NCI-H774 (cell line): ENCODE measurements at regions not wholly inside any gene's neighbourhood (a gene's known extent, or its start where the extent isn't known, plus 50 kb on each side); places are given as distances from the start of the nearest gene placed in this dataset.

Experiments used
- DNase-seq: peaks from one replicate; lab custom pipeline; 2025; lab: John Stamatoyannopoulos, UW

GRCh38 chr2:19784456-19784855 lies 117.3 kb downstream of the TTC32 start:
- DNase-seq: no peak

GRCh38 chr2:19783935-19784334 lies 117.8 kb downstream of the TTC32 start:
- no peak for DNase-seq

DNA sequence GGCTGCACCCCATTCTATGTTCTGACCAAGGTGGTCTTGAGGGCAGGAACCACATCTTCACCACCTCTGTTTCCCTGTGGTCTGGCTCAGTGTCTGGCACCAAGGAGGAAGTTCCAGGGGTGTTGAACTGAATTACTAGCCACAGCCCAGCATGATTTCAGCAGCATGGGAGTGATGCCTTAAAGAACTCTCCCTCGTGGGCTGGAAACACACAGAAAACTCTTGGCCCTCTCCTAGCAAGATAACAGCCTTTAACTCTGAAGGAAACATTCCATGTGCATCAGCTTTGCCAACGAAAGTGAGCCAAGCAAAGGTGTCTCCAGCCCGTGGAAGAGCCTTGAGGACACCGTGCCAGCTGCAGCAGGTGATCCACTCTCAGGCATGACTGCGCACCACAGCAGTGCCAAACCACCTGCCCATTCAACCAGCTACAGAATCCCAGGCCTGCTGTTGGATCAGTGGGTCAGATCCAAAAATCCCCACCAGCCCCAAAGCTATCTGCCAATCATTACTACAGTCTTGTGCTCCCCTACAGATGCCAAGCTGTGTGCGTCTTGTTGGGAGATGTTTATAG lies 124.8 kb downstream of the TTC32 start:
- no peak for DNase-seq

DNA sequence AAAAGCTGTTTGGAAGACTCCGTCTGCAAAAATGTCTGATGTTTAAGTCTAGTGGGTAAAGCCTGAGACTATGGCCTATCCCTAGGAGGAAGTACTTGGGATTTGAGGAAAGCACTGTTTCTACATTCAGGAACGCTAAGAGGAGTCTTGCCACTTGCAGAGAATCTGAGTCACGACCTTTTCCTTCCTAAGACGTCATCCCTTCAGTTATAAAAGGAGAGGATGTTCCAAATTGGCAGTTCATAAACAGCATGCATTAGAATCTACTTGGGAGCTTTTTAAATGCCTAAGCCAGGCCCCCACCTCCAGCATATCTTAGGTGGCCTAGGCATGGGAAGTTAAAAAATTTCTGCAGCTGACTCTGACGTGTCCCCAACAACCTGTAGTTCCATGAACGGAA lies 125.9 kb downstream of the TTC32 start:
- no peak for DNase-seq

DNA sequence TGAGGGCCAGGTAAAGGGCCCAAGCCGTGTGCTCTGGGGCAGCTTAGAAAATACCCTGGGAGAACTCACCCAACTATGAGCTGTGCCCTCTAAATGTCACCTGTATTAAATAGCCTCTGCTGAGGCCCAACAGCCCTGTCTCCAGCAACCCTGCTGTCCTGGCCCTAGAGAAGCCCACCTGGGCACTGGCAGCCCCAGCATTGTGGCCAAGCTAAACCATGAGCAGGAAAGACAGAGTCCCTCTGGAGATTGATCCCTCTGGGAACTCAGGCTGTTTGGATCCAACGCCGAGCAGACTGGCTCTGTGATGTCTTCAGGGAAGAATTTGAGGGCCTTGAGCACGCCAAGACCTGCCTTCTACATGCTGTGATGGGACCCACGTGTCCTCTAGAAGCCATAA lies 126.5 kb downstream of the TTC32 start:
- no peak for DNase-seq

- DNase-seq: no peak
Observed at GRCh38 chr2:19774805-19775176, 127.0 kb downstream of the TTC32 start.

GRCh38 chr2:19772981-19773380 lies 128.8 kb downstream of the TTC32 start:
- DNase-seq: no peak

DNA sequence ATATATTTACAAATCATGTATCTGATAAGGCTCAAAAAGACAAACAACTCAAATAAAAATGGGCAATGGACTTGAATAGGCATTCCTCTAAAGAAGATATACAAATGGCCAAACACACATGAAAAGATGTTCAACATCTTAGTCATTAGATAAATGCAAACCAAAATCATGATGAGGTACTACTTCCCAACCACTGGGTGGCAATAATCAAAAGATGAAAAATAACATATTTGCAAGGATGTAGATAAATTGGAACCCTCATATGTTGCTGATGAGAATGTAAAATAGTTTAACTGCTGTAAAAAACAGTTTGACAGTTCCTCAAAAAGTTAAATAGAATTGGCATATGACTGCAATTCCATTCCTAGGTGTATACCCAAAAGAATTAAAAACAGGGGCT lies 132.3 kb downstream of the TTC32 start:
- DNase-seq: no peak

- DNase-seq: no peak
Observed at GRCh38 chr2:19767899-19768298, 133.9 kb downstream of the TTC32 start.

DNA sequence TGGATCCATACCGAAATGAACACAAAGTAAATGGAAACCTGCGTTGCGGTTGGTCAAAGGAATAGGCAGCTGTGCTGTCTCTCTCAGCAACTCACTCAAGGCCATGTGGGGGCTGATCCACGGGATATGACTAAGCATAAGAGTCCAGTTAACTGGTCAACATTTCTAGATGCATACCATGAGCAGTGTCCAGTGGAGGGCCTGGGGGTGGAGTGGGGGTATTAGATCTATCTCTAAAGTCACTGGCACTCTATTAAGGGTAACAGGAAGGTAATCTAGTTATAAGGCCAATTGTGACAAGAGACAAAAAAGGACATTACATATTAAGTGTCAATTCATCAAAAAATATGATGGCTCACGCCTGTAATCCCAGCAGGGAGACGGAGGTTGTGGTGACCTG lies 136.8 kb downstream of the TTC32 start:
- no peak for DNase-seq

- DNase-seq: no peak
Observed at GRCh38 chr2:19763731-19764130, 138.1 kb downstream of the TTC32 start.

DNA sequence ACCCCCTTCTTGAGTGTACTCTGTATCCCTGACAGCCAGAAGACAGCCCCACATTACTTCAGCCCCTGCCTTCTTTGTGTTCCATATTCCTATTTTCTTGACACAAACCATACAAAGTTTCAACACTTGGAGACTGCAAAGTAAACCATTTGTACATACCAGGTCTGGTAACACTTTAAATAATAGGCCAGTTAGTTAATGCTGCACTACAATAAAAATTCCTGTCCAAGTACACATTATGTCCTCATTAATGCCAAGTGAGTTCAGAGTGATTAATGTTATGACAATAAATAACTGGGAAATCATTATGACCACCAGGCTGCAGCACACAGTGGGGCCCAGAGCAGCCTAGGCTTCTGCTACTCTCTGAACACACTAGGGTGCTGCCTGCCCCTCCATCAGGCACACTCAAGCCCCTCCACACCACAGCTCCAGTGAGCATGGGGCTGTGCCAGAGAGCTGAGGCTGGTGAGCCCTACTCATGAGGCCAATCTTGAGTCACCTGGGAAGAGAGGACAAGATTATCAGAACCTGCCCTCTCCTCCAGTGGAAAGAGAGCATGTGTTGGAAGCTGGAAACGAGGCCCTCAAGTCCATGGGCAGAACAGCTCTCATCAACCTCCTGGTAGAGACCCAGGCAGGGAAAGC lies 138.7 kb downstream of the TTC32 start:
- DNase-seq: no peak

DNA sequence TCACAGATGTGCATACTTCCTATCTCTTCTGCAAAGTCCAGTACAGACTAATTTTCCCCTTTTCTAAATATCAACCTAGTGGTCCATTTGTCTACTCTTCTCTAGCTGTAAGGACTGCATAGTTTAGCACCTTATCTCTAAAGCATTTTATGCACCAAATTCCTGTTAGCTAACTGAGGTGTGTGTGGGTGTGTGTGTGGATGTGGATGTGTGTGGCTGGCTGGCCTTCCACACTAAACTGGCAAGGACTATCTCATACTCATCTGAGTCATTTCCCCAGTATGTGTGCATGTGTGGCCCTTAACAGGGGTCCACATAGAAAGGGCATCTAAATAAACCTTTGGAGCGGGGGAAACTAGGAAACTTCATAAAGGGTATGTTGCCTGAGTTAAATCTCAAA lies 139.6 kb downstream of the TTC32 start:
- DNase-seq: no peak

DNA sequence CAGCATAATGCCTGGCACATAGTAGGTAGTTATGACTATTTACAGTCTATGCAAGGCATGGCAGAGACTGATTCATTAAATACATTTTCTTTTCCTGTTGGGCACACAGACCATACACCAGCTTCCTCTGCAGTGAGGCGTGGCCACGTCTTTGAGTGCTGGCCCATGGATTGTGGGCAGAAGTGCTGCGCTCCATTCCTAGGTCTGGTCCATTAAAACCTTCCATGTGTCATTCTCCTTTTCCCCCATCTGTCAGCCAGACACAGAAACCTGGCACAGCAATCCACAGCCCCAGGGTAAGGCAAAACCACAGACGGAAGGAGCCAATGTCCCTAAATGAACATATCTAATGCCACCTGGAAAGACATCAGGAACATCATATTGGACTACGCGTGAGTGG lies 141.9 kb downstream of the TTC32 start:
- DNase-seq: no peak

- no peak for DNase-seq
Observed at GRCh38 chr2:19758658-19759057, 143.1 kb downstream of the TTC32 start.

DNA sequence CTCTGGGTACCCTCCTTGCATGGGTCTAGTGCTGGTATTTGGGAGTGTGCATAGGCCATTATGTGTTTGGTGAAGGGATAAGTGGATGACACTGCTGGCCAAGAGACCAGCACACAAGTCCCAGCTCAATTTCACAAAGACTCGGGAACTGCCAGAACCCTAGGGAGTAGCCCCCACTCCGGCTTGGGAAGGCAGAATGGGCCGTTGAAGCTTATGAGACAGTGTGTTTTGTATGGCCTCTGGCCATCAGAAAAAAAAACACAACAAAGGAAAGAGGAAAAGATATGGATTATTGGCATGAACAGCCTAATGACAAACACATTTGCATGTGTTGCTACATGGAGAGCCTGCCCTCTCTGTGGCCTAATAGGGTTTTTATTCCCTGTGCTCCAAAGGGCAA lies 144.2 kb downstream of the TTC32 start:
- DNase-seq: no peak

- no peak for DNase-seq
Observed at GRCh38 chr2:19754907-19755306, 146.9 kb downstream of the TTC32 start.

DNA sequence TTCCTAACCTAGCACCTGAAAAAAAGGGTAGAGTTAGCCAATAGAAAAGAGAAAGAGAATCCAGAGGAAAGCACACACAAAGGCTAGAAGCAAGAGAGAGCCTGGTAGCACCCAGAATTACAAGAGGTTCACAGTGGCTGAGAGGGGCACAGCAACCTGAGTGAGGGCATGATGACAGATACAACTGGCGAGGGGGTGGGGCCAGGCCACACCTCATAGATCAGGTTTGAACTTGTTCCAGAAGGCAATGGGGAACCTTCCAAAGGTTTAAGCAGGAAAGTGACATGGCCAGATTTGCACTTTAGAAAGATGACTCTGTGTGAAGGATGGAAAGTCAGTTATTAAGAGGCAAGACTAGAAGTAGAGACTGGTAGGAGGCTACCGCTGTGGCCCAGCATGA lies 148.0 kb downstream of the TTC32 start:
- no peak for DNase-seq

- no peak for DNase-seq
Observed at GRCh38 chr2:19753314-19753713, 148.5 kb downstream of the TTC32 start.

DNA sequence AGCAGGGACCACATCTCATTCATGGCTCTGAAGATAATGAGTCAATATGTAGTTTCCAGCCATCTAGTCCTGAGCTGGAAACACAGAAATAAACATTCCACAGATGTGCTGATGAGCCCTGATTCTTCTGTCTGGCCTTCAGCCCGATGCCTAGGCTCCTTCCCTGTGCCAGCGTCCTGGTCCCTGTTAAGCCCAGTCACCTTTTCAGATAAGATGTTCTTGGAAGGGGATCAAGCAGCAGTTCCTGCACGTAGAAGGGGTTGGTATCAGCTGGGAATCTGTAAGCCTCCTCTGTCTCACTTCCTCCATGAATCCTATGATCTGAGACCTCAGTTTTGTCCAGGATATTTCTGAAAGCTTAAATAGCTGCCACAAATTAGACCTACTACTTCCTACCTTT lies 149.3 kb downstream of the TTC32 start:
- no peak for DNase-seq

DNA sequence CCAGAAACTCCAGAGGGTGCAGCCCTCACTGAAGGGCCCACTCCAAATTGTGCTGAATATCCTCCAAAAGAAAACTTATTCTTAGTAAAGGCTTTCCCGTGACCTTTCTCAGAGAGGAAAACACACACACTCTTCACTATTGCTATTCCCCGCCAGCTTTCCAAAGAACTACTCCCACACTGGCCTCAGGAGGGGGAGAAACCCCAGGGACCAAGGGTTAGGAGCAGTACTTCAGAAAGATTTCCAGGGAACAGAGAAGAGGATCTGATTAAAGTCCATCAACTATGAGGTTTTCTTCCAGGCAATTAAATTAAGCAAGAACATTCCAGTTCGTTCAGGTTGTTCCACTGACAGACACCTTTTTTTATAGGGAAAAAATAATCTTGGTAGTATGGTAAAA lies 150.2 kb downstream of the TTC32 start:
- no peak for DNase-seq

DNA sequence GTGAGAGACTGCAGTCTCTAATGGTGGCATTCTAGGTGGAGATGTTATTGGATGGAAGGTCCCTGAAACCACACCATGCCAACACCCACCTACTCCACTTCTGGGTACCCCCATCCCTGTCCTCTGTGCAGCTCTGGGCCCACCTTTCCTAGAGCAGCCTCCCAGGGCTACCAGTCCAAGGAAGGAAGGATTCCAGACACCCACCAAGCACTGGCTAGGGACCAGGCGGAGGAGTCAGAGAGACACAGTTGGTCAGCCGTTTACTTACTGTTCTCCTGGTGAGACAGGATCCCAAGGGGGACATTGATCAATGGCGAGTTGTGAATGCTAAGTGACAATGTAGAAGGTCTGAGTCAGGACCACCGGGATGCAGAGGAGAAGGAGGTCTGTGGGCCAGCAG lies 151.6 kb downstream of the TTC32 start:
- DNase-seq: no peak

DNA sequence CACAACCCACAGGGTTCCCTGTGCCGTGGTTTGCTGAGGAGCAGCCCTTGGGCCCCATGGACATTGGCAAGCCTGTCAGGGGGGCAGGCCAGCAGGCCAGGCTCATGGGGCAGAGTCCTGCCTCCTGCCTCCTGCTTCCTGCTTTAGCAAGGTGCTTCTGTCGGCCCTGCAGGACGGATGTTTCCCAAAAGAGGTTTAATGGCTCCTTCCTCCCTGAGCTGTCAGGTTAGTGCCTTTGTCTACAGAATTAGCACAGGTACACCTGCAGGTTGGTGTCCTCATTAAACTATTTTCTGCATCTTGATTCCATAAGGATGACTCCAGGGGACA lies 152.3 kb downstream of the TTC32 start:
- no peak for DNase-seq

GRCh38 chr2:19748711-19749506 lies 152.9 kb downstream of the TTC32 start:
- no peak for DNase-seq
